Adrenal gland (tissue), 9 donors: ENCODE measurements at regions not wholly inside any gene's neighbourhood (a gene's known extent, or its start where the extent isn't known, plus 50 kb on each side); places are given as distances from the start of the nearest gene placed in this dataset.

ENCODE experiments used
- DNase-seq, 7 donors: peaks; one replicate each; pipeline ENCODE4 v3.0.0-alpha.2; 2019 to 2020
- H3K27ac ChIP-seq, 5 donors: fragments of 200-600 bp; sonication (generic) in 4 of 5; 1 replicate in 3 of 5; 2 replicates in 2 of 5; pipeline versions ENCODE4 v1.5.1 to v1.8.0; 2016 to 2020; ENCODE audit warnings: mild to moderate bottlenecking in 1 of 5
- H3K27me3 ChIP-seq: fragments of 200-600 bp; 2 replicates; pipeline ENCODE4 v1.8.0; 2021
- H3K36me3 ChIP-seq, 2 donors: fragments of 200-600 bp; replicated peaks in 1 of 2; 1 replicate in 1 of 2; 2 replicates in 1 of 2; pipeline versions ENCODE4 v1.5.1 to v1.8.0; 2018 to 2022
- H3K4me1 ChIP-seq, 2 donors: fragments of 200-600 bp; replicated peaks in 1 of 2; 1 replicate in 1 of 2; 2 replicates in 1 of 2; pipeline versions ENCODE4 v1.5.1 to v1.8.0; 2018 to 2021
- H3K4me3 ChIP-seq, 4 donors: fragments of 200-600 bp; sonication (generic) in 3 of 4; one replicate each; pipeline ENCODE4 v1.5.1; 2016 to 2018
- H3K9me3 ChIP-seq, 3 donors: fragments of 200-600 bp; sonication (generic) in 1 of 3; replicated peaks in 1 of 3; 1 replicate in 2 of 3; 2 replicates in 1 of 3; pipeline versions ENCODE4 v1.5.1 to v1.8.0; 2016 to 2021
- POLR2A ChIP-seq, 2 donors: fragments of 450-650 bp; IDR thresholded peaks; one replicate each; pipeline ENCODE4 v1.6.1; 2017; ENCODE audit warnings: antibody characterized with exemption in 2 of 2, mild to moderate bottlenecking in 2 of 2, moderate library complexity in 1 of 2
- WGBS, 4 donors: extraction: QIAGEN DNeasy Blood & Tissue Kit in 2 of 4; methylation state at CpG; one replicate each; pipeline versions ENCODE4 v1.1.5 to v1.1.7; 2013 to 2017; 5-methylcytosine and 5-hydroxymethylcytosine counted together
- intact Hi-C, 2 donors: fragments of 100-400 bp; cut with DNase I; formaldehyde crosslinking; loops; one replicate each; pipeline versions ENCODE4 v1.14.1 to v1.15.0; 2022 to 2023
- TF ChIP-seq, protein P1 (sequence below), 6 experiments: fragments of 450-650 bp in 4 of 6; fragments of 200-600 bp in 2 of 6; sonication (generic) in 1 of 6; IDR thresholded peaks; 1 replicate in 5 of 6; 2 replicates in 1 of 6; pipeline versions ENCODE4 v1.5.1 to v1.8.0; 2016 to 2021; ENCODE audit warnings: antibody characterized with exemption in 6 of 6, mild to moderate bottlenecking in 2 of 6, moderate library complexity in 1 of 6
- donor health status: healthy with polysubstance abuse.
- donor health status: Bipolar disorder and iron deficiency.
- donor health status: DM: yes; HTN: yes; CAD: no.
- donor health status: DM: no; HTN: no; CAD: no.
- donor health status: DM: no; HTN: no; CAD: no.

DNA sequence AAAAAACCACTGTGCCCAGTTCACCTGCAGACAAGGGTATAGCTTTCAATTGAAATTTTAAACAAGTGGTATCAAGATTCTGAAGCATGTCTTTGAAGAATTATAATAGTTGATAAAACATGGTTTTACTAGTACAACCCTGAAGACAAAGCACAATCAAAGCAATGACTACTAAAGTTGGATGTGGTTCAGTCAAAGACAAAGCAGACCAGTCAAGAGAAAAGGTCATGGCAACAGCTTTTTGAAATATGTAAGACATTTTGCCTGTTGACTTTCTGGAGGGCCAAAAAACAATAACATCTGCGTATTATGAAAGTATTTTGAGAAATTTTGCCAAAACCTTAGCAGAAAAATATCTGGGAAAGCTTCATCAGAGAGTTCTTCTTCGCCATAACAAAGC lies 1393.6 kb downstream of the SI start:
- Histone ChIP-seq H3K27ac (no peak overlapping the region), H3K4me1 (no peaks in the 10 kb centered on the region), H3K36me3 (no peaks in the 10 kb centered on the region), H3K4me3 (no peak overlapping the region), H3K9me3 (no peaks in the 10 kb centered on the region), H3K27me3 (no peaks in the 10 kb centered on the region)
- DNase-seq: no peak
- intact Hi-C loops: no loop called here
- no peak for TF ChIP-seq POLR2A (IDR thresholded peaks at IDR 0.05)
- TF ChIP-seq, protein P1, sequence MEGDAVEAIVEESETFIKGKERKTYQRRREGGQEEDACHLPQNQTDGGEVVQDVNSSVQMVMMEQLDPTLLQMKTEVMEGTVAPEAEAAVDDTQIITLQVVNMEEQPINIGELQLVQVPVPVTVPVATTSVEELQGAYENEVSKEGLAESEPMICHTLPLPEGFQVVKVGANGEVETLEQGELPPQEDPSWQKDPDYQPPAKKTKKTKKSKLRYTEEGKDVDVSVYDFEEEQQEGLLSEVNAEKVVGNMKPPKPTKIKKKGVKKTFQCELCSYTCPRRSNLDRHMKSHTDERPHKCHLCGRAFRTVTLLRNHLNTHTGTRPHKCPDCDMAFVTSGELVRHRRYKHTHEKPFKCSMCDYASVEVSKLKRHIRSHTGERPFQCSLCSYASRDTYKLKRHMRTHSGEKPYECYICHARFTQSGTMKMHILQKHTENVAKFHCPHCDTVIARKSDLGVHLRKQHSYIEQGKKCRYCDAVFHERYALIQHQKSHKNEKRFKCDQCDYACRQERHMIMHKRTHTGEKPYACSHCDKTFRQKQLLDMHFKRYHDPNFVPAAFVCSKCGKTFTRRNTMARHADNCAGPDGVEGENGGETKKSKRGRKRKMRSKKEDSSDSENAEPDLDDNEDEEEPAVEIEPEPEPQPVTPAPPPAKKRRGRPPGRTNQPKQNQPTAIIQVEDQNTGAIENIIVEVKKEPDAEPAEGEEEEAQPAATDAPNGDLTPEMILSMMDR (IDR thresholded peaks at IDR 0.05): no peak
- 54 to 68% (median 57%) methylated on average over 2 of the region's 2 CpGs for WGBS, 4 donors

DNA sequence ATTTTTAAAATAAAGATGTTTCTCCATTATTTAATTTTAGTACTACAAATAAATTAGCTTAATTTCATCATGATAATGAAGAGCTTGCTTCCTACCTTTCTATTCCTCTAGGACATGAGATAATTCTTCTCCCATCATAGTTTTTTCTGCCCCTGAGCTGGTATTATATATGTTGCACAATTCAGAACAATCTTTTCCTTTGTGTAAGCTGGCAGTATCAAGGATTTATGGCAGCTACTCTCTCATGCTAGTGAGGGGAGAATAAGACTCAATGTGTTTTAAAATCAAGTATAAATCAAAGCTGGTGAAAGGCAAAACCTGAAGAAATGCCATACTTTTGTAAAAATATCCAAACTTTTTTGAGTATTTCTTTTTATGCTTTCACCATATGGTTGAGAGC lies 1405.3 kb downstream of the SI start:
- H3K27me3 ChIP-seq: no peaks in the 10 kb centered on the region
- H3K4me3 ChIP-seq: no peak overlapping the region
- intact Hi-C loops: no loop called here
- H3K36me3 ChIP-seq: no peaks in the 10 kb centered on the region
- no peak overlapping the region for H3K27ac ChIP-seq
- DNase-seq: no peak
- no peaks in the 10 kb centered on the region for H3K4me1 ChIP-seq
- TF ChIP-seq POLR2A (IDR thresholded peaks at IDR 0.05): no peak
- TF ChIP-seq, protein P1 (IDR thresholded peaks at IDR 0.05): no peak
- no peaks in the 10 kb centered on the region for H3K9me3 ChIP-seq

DNA sequence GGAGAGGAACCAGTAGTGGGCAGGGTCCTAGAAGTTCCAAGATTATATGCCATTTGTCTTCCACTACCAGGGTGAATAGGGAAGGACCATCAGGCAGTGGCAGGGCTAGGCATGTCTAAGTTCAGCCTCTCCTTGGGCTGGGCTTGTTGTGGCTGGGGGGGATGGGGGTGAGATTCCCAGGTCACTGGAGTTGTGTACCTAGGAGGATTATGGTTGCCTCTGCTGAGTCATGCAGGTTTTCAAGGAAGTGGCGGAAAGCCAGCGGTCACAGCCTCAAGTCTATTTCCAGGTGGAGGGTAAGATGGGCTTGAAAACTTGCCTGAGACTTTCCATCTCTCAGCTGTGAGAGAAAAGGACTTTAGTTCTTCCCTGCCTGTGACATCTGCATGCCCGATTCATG lies 1407.1 kb downstream of the SI start:
- no peak for DNase-seq
- Histone ChIP-seq H3K27ac (no peak overlapping the region), H3K9me3 (no peaks in the 10 kb centered on the region), H3K4me1 (no peaks in the 10 kb centered on the region), H3K36me3 (no peaks in the 10 kb centered on the region), H3K4me3 (no peak overlapping the region), H3K27me3 (no peaks in the 10 kb centered on the region)
- WGBS, 4 donors: 90 to 97% (median 94%) methylated on average over 3 of the region's 3 CpGs
- TF ChIP-seq, protein P1 (IDR thresholded peaks at IDR 0.05): no peak
- no peak for TF ChIP-seq POLR2A (IDR thresholded peaks at IDR 0.05)
- intact Hi-C loops: no loop called here

DNA sequence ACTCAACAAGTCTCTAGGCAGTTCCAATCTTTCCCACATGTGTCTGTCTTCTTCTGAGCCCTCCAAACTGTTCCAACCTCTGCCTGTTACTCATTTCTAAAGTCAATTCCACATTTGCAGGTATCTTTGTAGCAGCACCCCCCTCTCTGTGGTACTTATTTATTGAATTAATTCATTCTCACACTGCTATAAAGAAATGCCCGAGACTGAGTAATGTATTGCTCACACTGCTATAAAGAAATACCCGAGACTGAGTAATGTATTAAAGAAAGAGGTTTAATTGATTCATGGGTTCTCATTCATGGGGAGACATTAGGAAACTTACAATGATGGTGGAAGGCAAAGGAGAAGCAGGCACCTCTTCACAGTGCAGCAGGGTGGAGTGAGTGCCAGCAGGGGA lies 1413.8 kb downstream of the SI start:
- TF ChIP-seq, protein P1 (IDR thresholded peaks at IDR 0.05): no peak
- TF ChIP-seq POLR2A (IDR thresholded peaks at IDR 0.05): no peak
- H3K27ac ChIP-seq: no peak overlapping the region
- H3K27me3 ChIP-seq: no peaks in the 10 kb centered on the region
- H3K4me3 ChIP-seq: no peak overlapping the region
- no peaks in the 10 kb centered on the region for H3K4me1 ChIP-seq
- intact Hi-C loops: no loop called here
- no peak for DNase-seq
- WGBS, 4 donors: 71 to 85% (median 76%) methylated on average over 2 of the region's 2 CpGs
- no peaks in the 10 kb centered on the region for H3K9me3 ChIP-seq
- no peaks in the 10 kb centered on the region for H3K36me3 ChIP-seq
